M059J (cell line): ENCODE measurements at regions not wholly inside any gene's neighbourhood (a gene's known extent, or its start where the extent isn't known, plus 50 kb on each side); places are given as distances from the start of the nearest gene placed in this dataset.
A peak's percentile ranks its signal among the peaks of the same experiment; 100 is the strongest.

Experiments used
- DNase-seq: peaks from one replicate; pipeline ENCODE4 v3.0.0-alpha.2; 2012; ENCODE audit warnings: low read depth

- DNase-seq: no peak
These were observed 1137.1 kb downstream of the OLFM4 start for GRCh38 chr13:54165581-54166215.

- no peak for DNase-seq
These were observed 1145.4 kb downstream of the OLFM4 start for GRCh38 chr13:54173996-54174395.

GRCh38 chr13:54175466-54175865 lies 1146.9 kb downstream of the OLFM4 start:
- DNase-seq: no peak

DNA sequence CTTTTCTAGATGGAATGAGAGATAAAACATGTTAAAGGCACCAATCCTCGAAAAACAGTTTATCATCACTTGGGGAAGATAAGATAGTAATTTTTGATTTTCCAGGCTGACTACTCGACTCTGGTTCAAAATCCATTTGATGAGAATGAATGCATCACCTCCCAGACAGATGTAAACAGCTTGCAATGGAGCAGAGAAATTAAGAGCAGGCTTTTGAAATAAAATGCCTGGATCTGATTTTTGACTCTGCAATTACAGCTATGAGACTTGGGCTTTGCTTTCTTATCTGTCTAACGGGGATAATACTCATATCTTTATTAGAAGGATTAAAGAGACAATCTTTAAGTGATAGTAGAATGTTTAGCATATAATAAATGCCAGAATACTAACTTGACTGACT lies 1148.9 kb downstream of the OLFM4 start:
- no peak for DNase-seq

- no peak for DNase-seq
These were observed 1154.6 kb downstream of the OLFM4 start for GRCh38 chr13:54183166-54183565.

GRCh38 chr13:54183728-54184127 lies 1155.1 kb downstream of the OLFM4 start:
- no peak for DNase-seq

DNA sequence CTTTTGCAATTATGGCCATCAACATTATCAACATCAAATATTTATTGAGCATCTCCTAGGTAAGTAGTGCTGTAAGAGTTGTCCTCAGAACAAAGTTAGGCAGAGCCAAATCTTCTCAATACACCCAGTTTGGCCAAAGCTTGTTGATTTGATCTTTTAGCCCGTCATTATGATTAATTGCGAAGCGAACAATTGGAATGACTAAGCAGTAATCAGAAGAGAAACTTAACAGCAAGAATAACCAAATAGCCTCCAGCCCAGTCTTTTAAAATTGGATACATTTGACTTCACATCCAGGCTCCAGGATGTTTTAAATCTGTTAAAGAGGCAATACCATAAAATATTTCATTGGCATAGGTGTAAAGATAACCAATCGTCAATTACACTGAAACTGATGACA lies 1156.0 kb downstream of the OLFM4 start:
- DNase-seq: no peak

DNA sequence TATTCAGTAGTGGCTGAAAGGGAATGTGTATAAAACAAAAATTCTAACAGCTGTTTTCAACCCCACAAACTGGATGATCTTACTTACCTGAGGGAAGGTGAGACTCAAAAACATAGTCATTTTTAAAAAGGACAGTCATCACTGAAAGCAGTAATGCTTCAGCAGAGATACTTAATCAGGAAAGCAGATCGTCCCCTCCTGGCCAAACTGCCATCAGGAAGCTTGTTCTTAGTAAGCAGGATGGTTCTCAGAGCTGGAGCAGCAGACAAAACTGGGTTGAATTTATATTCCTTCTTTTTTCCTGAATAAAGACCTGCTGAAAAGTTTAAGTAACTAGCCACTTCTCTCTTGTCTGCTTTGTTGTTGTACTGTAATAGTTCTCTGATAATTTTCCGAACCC lies 1156.5 kb downstream of the OLFM4 start:
- DNase-seq: no peak

DNA sequence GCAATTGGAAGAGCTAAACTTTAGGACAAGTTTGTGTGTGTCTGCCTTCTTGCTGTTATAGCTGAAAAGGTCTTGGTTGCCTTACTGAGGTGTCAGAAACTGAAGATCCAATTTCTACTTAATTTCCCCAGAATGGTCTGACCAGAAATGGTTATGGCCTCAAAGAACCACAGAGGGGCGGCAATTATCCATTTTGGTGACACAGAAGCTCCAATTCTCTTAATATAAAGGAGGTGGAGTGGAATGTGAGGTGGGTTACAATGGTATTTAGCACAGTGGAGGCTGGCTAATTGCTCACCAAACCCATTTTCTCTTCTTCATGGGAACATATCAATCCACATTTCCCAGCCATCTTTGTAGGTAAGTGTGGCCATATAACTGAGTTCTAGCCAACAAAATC lies 1157.2 kb downstream of the OLFM4 start:
- DNase-seq: no peak

GRCh38 chr13:54187461-54187860 lies 1158.8 kb downstream of the OLFM4 start:
- no peak for DNase-seq

DNA sequence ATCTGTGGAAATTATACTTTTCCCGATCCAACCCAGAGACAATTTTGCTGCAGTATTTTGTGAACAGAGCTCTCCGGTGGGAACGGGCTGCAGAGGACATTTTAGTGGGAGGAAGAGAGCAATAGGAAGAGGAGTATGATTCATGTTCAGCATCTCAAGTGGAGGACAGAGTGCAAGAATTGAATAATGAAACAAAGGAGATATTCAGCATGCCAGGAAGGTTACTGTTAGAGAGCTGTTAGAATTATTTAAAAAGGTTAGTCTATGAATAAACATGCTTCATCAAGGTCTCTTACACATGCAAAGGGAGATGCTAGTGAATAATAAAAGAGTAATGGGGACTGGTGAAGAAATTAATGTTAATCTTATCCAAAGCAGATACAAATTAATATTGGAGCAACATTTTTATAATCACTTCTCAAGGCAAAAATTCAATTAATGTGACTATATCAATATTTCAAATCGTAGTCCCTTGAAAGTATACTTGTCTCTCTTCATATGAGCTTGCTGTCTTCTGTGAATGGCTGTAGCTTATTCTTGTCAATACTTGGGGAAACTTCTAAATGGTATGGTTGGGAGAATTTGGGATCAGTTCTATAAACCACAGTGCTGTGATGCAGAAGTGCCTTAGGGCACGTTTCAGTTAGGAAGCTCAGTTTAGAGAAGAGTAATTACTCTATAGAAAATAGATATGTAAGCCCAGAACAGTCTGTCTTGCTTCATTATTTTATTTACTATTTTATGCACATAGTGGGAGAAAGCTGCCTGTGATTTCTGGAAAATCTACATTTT lies 1165.8 kb downstream of the OLFM4 start:
- no peak for DNase-seq

DNA sequence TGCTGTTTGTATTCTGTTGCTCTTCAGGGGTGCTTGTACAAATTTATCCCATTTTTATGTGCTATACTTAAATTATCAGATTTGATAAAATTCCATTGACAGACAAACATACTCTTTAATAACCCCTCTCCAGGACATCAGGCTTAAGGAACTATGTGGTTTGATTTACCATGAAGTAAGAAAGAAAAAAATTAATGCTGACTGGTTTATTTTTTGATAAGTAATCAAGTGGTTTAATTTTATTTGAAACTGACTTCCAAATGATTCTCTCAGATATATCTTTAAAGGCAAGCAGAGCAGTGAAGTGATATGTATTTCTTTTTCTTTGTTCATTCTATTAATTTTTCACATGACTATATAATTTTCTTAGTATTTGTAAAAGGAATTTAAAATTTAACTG lies 1168.1 kb downstream of the OLFM4 start:
- no peak for DNase-seq

DNA sequence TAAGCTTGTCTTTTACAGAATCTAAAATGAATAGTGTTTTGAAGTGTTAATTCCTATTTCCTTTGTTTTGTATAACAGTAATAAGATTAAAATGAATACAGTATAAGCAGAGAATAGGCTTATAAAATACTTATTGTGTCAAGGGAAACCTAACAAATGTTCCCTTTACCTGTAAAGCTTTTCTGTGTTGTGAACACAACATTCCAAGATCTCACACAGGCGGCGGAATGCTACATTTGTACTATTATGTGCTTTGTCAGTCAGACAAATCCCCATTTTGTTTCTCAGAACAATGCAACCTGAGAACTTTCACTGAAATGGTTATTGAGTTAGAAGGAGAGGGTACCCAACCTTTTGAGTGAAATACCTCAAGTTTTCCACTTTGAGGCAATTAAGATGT lies 1170.3 kb downstream of the OLFM4 start:
- DNase-seq: no peak

DNA sequence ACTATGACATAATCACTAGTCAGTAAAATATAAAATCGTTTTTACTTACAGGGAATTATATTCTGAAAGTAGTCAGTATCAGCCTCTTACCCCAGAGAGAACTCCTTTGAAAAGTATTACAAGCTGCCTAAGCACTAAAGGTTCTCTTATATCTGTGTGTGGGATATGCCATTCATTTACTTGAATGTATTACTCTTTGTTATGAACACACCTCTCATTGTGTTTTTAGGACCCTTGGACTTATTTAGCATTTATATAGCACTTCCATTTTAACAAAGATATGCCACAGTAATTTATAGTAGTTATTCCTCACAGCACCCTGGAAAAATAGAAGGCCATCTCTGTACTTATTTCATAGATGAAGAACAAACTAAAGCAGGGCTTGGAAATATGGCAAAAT lies 1178.0 kb downstream of the OLFM4 start:
- no peak for DNase-seq

GRCh38 chr13:54210397-54211049 lies 1181.9 kb downstream of the OLFM4 start:
- DNase-seq: peak; percentile 1

GRCh38 chr13:54216221-54216620 lies 1187.6 kb downstream of the OLFM4 start:
- no peak for DNase-seq

DNA sequence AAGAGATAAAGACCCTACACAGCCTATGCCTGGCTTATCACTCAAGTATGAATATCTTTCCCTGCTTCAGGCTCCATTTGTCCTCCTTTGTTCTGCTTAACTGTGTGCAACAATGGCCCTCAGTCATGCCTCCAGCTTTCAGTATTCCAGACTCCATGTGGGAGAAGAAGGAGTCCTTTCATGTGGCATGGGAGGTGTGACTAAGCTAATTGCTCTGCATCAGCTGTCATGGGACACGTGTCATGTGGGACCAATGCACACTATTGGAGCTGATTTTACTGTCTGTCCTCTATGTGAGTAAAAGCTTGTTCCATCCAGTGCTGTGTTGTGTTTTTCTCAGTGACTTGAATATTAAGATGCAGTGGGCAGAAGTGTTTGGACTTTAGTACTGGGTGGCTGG lies 1198.3 kb downstream of the OLFM4 start:
- no peak for DNase-seq

DNA sequence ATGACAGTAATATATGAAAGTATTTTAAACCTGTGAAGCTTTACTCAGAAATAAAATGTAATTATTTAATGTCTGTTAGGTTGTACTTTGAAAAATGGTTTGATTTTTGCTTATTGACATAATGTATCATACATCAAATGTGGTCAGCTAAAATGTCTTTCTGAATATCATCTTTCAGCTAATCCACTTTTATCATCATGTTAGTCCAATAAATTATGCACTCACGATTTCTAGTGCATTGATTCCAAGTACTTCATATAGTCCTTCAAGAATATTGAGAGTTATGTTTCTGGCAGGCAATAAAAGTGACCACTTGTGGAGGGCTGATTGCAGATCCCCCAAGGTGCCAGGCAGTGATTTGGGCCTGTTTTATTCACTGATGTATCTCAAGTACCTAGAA lies 1204.1 kb downstream of the OLFM4 start:
- no peak for DNase-seq

GRCh38 chr13:54234607-54235006 lies 1206.0 kb downstream of the OLFM4 start:
- no peak for DNase-seq

- DNase-seq: no peak
These were observed 1213.1 kb downstream of the OLFM4 start for GRCh38 chr13:54241719-54242118.

- DNase-seq: no peak
These were observed 1219.7 kb downstream of the OLFM4 start for GRCh38 chr13:54248306-54248705.

DNA sequence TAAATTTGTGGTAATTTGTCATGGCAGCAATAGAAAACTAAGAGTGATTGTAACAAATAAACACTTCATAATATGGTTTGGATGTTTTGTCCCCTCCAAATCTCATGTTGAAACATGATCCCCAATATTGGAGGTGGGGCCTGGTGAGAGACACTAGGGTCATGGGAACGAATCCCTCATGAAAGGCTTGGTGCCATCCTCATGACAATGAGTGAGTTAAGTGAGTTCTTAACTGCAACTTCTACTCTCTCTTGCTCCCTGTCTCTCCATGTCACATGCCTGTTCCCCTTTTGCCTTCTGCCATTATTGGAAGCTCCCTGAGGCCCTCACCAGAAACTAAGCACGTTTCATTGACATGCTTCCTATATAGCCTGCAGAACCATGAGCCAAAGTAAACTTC lies 1233.2 kb downstream of the OLFM4 start:
- no peak for DNase-seq

GRCh38 chr13:54263868-54264267 lies 1235.3 kb downstream of the OLFM4 start:
- DNase-seq: no peak
